Ammon's horn (tissue), 1 donor: ENCODE measurements at regions not wholly inside any gene's neighbourhood (a gene's known extent, or its start where the extent isn't known, plus 50 kb on each side); places are given as distances from the start of the nearest gene placed in this dataset.

ENCODE experiments used
- DNase-seq: peaks from one replicate; pipeline ENCODE4 v3.0.0-alpha.2; 2016; ENCODE audit warnings: low spot score

GRCh38 chr1:95370691-95371562 is 136.9 kb downstream of the RWDD3 start:
- no peak for DNase-seq

DNA sequence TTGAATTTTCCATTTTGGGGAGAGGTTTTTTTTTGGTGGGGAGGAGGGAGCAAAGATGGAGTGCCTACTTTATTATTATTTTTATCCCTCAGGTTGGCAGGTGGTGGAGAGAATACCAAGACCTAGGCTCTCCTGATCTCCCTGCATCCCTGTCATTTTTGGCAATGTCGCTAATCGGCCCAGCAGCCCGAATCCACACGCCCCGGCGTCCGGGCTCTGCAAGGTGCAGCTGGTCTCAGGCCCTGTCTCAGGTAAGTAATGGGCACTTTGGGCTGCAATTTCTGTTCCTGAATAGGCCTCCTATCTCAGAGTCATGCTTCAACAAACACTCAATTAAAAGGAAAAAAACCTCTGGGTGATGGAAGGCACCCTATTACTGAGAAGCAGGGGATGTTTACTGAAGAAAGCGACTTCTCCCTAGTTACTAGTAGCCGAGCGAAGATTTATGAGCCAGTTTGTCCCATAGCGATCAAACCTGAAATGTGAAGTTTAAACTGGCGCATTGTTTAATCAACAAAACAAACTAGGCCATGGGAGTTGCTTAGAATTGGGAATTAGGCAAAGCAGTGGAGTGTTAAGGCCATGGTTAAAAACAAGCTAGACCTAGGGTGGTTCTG is 137.8 kb downstream of the RWDD3 start:
- no peak for DNase-seq

DNA sequence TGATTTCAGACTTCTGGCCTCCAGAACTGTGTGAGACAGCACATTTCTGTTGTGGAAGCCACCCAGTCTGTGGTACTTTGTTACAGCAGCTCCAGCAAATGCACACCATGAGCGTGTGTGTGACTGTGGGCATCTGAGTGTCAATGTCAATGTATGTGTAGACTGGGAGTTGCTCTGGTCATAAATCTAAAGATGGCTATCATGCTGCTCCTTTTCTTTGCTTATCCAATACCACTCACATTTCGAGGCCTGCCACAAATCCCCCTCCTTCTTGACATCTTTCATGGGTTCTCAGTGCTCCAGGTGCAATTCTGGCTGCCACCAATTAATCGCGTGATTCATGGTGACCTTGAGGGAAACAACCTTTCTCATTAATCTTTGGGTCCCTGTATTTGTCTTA is 141.2 kb downstream of the RWDD3 start:
- DNase-seq = no peak

GRCh38 chr1:95380909-95381308 is 146.9 kb downstream of the RWDD3 start:
- DNase-seq = no peak

- no peak for DNase-seq
Observed at GRCh38 chr1:95382000-95382786, 148.2 kb downstream of the RWDD3 start.

DNA sequence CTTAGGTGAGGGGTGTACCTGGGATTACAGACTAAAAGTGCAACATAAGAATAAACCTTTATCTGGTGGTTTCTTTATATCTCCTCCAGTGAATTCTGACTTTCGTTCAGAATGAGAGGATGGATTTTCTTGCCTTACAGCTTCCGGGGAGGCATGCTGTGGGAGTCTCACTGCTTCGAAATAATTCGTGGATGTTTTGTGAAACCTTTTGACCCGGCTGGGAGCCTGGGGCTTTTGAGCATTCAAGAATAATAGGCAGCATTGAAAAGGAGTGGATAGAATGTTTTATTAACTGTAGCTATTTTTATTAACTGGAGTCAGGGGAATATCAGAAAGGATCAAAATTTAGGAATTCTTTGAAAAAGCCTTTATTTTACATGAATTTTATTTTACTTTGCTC is 149.1 kb downstream of the RWDD3 start:
- DNase-seq = no peak

- DNase-seq = no peak
Observed at GRCh38 chr1:95384567-95384966, 150.6 kb downstream of the RWDD3 start.

- no peak for DNase-seq
Observed at GRCh38 chr1:95386371-95386770, 152.4 kb downstream of the RWDD3 start.

- DNase-seq = no peak
Observed at GRCh38 chr1:95386915-95387314, 152.9 kb downstream of the RWDD3 start.

DNA sequence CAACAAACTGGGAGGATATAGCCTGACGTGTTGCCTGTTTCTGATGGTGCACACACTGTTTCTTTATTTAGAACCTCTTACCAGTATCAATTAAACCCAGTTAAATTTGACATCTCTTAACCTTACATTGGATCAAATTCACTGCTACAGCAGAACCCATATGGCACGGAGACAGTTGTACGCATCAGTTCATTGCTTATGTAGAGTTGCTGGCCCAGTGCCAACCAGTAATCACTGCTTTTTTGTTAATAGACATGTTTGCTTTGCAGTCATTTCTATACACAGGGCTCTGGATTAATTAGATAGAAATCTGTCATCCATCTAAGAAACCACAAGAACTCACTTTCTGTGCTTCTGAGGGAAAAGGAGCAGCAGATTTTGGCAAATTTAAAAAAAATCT is 154.0 kb downstream of the RWDD3 start:
- DNase-seq = no peak

DNA sequence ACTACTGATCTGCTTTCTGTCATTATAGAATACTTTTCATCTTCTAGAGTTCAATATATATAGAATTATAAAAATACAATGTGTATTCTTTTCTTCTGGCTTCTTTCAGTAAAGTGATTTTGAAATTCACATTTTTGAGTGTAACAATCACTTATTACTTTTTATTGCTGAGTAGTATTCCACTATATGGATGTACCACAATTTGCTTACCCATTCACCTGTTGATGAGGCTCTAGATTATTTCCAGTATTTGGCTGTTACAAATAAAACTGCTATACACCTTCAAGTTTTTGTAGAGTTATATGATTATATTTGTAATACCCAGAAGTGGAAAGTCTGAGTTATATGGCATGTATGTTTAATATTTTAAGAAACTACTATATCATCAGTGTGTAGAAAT is 159.4 kb downstream of the RWDD3 start:
- no peak for DNase-seq

- no peak for DNase-seq
Observed at GRCh38 chr1:95396557-95396956, 162.5 kb downstream of the RWDD3 start.

- DNase-seq = no peak
Observed at GRCh38 chr1:95402780-95403179, 168.8 kb downstream of the RWDD3 start.

- DNase-seq = no peak
Observed at GRCh38 chr1:95406279-95406678, 172.3 kb downstream of the RWDD3 start.

- peak; percentile 29 for DNase-seq
Observed at GRCh38 chr1:95407131-95407885, 173.3 kb downstream of the RWDD3 start.

DNA sequence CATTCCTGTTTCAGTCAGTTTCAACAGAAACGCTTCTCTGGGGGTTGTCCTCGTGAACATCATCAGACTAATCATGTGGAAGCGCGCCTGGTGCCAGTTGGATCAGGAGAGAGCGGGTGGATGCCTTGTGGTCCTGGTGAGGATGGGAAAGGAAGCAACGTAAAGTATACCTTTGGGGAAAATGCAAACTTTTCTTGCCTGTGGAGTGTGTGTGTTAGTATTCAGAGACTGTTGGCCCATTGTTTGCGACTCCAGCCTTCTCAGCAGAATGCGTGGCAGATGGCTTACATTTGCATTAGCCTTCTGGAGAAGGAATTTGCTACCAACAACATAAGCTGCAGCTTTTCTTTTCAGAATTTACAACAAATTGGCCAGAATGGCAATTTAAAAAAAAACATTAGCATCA is 173.9 kb downstream of the RWDD3 start:
- peak; percentile 53 for DNase-seq

GRCh38 chr1:95408507-95409136 is 174.6 kb downstream of the RWDD3 start:
- no peak for DNase-seq

DNA sequence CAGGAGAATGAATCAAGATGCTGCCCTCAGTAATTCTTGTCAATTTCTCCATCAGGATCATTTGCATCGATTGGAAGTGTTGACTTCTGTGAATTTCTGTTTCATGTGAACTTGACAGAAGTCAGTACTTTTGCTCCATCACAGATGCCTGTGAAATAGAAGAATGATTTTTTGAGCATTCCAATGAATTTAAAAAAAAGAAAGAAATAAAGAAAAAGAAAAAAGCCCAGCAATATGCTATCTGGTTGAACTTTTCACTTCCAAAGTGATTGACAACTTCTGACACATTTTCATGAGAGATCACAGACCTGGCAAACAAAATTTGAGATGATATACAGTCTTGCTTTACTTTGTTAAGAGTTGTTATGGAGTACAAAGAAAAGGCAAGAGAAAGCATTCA is 175.3 kb downstream of the RWDD3 start:
- DNase-seq = no peak

GRCh38 chr1:95409901-95410300 is 175.9 kb downstream of the RWDD3 start:
- no peak for DNase-seq

DNA sequence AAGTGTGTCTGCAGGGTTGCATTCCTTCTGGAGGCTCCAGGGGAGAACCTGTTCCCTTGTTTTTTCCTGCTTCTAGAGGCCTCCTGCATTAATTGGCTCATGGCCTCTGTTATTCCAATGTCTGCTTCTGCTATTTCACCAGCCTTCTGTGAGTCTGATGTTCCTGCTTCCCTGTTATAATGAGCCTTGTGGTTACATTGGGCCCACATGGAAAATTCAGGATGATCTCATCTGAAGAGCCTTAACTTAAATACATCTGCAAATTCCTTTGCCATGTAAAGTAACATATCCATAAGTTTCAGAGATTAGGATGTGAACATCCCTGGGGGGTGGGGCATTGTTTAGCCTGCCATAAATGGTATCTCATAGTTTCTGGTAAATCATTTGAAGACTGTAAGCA is 181.1 kb downstream of the RWDD3 start:
- no peak for DNase-seq

DNA sequence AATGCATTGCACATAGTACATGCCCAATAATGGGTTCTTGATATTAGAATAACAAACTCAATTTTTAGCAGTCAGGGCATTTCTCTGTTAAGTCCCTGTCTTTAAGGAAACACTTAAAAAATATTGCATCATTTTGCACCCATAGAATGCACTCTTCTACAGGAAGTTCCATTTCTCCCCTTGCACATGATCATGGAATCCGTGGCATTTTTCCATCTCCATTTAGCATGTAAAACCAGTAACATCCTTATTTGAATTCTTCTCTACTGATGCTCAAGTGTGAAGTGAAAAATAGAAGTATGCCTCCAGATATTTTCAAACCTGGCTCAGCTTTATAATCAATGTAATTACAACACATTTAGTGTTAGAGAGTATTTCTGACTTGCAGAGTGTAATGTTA is 192.8 kb downstream of the RWDD3 start:
- no peak for DNase-seq

DNA sequence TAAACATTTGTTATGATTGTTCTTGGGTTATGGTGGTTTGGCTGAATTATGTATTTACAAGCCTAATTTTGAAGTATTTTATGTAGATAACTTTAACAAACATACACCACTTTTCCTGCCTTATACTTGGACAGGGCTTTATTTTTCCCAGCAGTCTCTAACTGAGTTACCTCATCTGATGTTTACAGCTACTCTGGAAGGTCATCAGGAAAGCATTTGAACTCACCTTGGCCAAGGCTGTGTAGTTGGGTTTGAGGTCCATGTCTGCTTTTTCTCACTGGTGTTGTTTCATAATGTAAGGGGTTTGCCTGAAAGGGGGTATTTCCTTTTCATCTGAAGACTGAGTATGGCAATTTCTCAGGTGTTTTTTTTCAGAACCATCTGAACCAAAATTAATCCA is 193.5 kb downstream of the RWDD3 start:
- no peak for DNase-seq
